SIG-M5 (cell line): ENCODE measurements at regions not wholly inside any gene's neighbourhood (a gene's known extent, or its start where the extent isn't known, plus 50 kb on each side); places are given as distances from the start of the nearest gene placed in this dataset.
"Not testable (repeated sequence)": the region's sequence is repeated elsewhere in the genome, so short reads cannot be mapped to it uniquely, and the experiment has no call there.

ENCODE experiments used
- DNase-seq: peaks from one replicate; lab custom pipeline; 2025; lab: John Stamatoyannopoulos, UW

DNA sequence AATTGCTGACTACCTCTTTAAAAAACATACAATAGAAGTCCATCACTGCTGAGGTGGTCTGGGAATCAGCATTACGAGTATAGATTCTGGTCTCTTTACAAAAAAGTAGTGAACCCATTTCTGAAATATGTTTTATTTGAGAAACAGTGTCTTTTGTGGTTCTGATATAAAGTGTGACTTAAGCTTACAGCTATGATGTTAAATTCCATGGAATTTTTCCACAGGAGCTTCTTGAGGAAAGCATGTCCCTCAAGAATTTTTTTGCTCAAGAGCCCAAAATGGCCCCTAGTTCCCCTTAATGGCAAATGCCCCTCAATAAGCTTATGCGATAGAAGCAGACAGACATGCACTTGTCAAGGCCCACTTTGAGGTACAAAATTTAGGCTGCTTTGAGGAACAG, 265.7 kb downstream of the FAM170A start:
- DNase-seq, result no peak

DNA sequence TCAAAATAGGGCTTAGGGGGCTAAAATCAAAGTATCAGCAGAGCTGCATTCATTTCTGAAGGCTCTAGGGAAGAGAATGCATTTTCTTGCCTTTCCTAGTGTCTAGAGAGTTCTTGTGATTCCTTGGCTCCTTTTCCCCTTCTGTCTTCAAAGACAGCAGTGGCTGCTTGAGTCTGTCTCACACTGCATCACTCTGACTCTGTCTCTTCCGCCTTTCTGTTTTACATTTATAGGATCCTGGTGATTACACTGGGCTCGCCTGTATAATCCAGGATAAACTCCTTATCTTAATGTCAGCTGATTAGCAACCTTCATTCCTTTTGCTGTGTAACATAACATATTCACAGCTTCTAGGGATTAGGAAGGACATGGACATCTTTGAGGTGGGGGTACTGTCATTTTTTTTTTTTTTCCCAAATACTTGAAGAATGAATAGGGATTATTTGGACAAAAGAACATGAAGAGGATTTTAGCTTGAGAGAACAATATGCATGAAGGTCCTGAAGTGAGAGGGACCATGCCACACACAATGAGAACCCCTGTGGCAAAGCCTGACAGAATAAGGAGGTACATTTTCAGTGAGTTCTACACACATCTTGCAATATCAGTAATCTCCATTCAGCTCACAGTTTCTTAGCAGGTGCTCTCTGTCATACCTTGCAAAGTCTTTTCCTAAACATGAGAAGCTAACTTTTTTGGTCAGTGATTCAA, 267.6 kb downstream of the FAM170A start:
- DNase-seq, result no peak

DNA sequence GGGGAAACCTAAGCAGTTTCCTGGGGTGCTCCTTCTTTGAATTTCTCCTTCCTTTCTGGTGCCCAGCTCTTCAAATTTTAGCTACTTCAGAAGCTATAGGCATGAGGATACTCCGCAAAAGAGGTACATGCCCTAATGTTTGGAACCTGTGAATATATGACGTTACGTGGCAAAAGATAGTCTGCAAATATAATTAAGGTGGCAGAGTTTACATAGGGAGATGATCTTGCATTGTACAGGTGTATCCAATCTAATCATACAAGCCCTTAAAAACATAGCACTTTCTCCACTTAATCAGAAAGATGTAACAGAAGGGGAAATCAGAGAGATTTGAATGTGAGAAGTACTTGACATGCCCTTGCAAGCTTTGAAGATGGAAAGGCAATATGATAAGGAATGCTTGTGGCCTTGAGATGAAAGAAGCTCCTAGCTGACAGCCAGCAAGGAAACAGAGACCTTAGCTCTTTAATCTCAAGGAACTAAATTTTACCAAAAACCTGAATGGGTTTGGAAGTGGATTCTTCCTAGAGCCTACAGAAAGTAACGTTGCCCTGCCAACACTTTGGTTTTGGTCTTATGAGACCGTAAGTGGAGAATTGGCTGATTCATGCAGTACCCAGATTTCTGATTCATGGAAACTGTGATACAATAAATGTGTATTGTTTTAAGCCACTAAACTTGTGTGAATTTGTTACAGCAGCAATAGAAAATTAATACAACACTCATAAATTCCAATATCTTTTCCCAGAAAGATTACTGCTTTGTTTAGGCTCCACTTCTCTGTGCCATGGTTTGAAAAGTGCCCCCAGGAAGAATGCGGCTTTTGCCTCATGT, 268.4 kb downstream of the FAM170A start:
- no peak for DNase-seq

DNA sequence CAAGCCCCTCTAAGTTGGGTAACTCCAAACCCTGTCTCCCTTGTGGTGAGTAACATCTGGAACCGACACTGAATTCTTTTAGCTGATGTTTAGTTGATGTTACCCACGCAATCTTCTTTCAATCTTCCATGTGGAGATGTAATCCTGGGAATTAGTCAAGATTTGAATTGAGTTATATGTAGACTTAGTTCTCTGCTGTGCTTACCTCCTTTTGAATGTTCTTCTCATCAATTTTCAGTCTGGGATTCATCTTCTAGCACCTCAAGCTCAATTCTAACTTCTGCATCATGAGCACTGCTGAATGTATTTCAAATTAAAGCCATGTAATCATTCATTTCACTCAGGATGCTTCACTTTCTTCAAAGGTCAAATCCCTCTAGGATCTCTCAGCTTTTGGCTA, 270.6 kb downstream of the FAM170A start:
- no peak for DNase-seq

DNA sequence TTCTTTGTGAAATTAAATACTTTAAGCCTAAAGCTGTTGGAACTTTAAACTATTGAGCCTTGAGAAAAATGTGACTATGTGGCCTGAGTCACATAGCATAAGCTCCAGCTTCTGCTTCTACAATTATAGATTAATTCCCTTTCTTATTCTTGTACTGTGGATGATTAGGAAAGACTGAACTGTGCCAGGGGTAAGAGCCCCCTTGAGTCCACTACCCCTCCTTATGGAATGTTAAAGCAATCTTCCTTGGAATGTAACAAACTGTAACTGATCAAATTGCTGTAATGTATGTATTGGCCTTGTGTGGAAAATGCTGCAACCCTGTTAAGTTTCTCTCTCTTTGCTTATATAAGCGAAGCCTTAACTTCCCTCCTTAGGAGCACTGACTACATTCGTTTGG, 273.2 kb downstream of the FAM170A start:
- no peak for DNase-seq

DNA sequence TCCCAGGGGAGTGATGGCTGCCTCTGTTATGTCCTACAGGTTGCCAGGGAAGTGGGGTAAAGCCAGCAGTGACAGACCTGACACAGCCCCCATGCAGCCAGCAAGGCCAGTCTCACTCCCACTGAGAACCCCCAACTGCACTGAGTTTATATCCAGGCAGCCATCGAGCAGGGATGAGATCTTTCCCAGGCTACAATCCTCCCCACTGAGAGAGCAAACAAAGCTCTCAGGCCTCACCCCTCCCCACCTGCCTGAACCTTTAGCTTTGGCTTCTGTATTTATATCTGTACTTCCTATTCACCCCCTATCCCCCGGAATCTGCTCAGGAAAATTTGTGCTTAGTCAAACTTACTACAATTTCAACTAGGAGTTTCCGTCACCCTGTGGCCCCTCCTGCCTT, 284.1 kb downstream of the FAM170A start:
- no peak for DNase-seq

DNA sequence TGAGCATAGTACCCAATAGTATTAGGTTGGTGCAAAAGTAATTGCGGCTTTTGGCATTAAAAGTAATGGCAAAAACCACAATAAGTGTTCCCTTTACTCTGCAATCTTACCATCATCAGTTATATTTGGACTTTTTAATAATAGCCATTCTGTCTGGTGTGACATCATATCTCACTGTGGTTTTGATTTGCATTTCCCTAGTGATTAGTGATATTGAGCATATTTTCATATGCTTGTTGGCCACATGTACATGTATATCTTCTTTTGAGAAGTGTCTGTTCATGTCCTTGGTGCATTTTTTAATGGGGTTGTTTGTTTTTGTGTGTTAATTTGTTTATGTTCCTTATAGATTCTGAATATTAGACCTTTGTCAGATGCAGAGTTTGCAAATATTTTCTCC, 289.9 kb downstream of the FAM170A start:
- no peak for DNase-seq

DNA sequence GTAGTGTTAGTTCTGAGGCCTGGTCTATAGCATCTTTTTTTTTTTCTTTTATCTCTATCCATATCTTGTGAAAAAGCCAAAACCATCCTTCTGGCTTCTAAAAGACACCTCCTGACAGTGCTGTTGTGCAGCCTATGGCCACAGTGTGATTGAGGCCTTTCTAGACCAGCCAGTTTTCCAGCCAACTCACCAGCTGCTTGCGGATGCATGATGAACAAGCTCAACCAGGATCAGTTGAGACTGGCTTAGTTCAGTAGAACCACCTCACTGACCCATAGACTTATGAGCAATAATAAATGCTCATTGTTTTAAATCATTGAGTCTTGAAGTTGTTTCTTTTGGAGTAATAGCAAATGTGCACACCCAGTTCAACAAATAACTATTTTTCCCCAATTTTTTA, 296.9 kb downstream of the FAM170A start:
- no peak for DNase-seq

DNA sequence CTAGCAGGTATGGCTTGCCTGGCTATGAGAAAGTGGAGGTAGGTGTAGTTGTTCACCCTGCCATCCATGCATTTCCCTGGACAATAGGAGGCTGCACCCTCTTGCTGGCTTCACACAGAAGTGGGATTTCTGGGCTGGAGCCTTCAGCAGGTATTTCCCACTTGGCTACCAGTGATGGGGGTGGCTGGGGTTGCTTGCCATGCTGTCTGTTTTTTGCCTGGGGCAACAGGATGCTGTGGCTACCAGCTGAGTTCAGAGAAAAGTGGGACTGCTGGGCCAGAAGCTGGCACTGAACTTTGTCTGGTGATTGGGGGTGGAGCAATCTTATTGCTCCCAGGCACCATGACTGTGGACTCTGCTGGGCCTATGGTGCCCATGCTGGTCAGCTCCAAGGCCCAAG, 299.6 kb downstream of the FAM170A start:
- DNase-seq, result no peak

DNA sequence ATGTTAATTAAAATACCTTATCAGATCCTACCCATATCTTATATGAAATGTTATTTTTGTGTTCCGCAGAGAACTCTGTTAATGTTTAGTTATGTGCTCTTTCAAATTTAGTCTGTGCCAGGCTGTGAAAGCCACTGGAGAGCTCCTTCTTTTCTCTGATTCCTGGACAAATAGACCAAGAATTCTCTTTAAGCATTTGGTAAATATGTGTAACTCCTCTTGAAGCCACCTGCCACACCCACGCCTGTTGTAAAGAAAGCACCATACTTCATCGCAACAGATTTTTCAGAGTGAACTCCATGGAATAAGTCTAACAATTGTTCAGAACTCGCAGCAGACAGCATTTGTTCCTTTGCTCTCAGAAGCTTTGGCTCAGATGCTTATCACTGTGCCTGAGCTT, 301.1 kb downstream of the FAM170A start:
- no peak for DNase-seq

DNA sequence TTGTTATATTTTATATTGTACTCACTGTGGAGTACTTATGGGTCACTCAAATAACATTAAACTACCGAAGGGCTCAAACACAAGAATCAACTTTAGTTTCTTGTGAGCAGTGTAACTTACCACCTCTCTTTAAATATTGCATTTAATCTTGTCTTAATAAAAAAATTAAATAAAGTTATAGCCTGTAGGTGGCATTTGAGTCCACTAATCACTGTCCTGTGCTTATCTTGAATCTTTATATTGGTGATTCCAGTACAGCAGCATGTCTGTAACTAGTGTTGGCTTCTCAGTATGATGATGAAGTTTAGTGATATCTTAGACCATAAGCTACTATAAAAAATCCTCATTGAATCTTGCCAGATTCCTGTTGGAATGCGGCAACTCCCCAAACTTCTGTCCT, 313.8 kb downstream of the FAM170A start:
- DNase-seq, result no peak

DNA sequence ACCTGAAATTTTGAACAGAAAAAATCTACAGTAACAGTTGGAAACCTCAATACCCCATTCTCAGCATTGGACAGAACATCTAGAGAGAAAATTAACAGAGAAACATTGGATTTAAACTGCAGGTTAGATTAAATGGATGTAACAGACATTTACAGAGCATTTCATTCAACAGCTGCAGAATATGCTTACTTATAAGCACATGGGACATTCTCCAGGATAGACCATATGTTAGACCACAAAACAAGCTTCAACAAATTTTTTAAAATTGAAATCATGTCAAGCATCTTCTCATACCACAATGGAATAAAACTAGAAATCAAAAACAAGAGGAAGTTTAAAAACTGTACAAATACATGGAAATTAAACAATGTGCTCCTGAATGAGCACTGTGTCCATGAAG, 316.3 kb downstream of the FAM170A start:
- DNase-seq, result no peak

DNA sequence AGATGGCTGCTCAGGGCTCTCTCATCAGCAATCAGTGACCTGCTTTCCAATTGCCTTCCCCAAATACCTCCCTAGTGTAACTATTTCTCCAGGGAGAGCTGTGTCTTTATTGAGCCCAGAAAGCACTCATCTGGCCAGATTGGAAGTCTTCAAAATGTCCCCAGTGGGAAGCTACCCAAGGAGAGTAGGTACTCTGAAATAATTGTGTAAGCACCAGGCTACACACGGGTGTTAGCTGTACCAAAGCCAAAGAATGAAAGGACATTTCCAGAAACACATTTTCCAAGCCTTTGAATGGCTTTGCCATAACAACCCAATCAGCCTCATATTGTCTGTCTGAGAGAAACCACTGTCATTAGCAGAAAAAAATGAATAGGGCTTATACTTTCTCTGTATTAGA, 318.8 kb downstream of the FAM170A start:
- no peak for DNase-seq

DNA sequence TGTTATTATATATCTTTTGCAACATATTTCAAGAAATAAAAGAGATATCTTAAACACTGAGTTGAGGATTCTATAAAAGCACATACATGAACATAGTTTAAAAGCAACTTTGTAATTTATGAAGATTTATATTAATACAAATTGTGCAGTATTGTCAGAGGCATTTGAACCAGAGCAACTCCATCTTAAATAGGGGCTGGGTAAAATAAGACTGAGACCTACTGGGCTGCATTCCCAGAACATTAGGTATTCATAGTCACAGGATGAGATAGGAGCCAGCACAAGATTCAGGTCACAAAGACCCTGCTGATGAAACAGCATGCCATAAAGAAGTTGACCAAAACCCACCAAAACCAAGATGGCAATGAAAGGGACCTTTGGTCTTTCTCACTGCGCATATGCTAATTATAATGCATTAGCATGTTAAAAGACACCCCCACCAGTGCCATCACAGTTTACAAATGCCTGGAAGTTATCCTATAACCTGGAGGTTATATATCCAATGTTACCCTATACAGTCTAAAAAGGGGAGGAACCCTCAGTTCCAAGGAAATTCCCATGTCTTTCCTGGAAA, 320.2 kb downstream of the FAM170A start:
- DNase-seq, result no peak

DNA sequence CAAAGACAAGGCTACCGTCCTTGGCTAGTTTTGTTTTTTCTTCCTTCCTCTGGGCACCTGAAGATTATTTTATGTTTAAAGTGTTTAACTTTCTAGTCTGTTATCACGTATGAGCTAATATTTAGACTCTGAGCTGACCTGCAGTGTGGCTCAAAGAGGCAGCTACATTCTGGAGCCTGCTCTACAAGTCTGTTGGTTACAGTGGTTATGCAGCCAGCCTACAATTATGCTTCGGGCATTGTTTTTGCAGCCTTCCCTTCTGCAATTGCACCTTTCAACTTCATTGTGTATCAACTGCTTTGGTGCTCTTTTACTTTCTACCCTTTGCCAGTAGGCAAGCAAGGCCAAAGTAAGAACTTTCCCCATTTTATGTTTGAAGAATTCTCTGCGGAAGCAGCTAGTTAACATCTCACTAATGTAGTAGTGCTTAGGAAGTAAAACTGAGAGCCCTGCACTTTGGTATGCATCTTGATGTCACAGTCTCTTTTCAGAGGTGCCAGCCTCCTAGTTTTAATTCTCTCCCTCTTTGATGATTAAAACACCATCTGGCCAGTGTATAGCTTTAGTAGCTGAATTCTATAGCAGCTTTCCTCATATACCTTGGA, 322.1 kb downstream of the FAM170A start:
- DNase-seq, result no peak

DNA sequence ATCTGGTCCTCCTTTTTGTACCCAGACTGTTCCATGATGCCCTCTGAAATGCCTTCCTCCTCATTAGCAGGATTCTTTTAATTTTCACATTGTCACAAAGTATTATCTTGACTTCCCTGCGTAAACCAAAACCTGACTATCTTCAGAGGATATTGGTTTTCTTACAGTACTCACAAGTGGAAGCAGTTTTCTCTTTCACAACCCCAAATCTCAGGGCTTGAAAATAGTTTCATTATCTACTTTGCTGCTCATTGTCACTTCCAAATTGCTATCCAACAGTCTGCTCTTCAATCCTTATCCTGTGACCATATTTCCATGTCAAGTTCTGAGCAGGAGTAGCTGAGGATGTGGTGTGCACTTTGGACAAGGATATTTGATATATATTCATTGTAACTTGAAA, 324.1 kb downstream of the FAM170A start:
- DNase-seq, result no peak

DNA sequence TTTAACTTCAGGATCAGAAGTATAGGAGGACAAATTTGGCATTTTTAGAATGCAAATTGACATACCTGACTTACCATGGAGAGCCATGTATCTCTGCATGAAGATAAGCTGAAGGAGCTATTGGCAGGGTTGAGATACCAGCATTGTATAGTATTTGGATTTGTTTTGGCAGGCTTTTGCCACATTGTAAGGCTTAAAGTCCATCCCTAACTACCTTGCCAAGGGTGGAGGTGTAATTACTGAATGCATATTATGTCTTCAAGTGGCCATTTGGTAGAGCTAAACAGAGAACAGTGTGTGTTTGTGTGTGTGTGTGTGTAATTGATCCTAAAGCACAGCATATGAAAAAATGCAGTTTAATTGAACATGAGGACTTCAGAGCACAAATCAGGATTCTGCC, 324.7 kb downstream of the FAM170A start:
- DNase-seq, result no peak

DNA sequence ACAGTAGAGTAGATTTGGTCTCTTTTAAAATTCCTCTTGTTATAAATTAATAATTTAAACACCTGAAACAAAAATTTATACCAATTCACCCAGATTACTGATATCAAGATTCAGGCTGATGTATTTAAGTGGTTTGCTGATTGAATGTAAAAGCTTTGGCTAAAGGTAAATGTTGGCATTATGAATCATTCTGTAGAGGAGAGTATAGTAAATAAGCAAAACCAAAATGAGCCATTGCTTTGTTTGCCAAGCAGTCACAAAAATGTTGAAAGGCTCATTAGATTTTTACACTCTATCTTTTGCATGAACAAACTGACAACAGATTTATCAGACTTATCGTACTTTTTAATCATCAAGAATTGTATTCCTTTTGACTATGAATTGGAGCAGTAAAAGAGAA, 332.6 kb downstream of the FAM170A start:
- DNase-seq, result no peak

DNA sequence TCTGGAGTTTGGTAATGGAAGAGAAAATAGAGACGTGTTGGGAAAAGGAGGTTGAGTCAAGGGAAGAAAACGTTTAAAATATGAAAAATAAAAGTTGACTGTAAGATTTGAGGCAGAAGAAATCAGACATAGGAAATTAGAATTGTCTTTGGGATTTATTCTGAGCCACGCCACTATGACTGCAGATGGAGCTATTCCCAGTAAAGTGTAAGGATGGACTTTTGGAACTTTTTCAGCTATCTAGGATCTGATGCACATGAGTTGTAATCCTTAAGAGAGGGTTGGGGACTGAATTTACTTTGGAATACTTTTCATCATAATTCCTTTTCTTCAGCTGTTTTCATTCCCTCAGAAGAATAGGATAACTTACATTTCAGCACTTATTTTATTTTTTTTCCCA, 336.7 kb downstream of the FAM170A start:
- no peak for DNase-seq

DNA sequence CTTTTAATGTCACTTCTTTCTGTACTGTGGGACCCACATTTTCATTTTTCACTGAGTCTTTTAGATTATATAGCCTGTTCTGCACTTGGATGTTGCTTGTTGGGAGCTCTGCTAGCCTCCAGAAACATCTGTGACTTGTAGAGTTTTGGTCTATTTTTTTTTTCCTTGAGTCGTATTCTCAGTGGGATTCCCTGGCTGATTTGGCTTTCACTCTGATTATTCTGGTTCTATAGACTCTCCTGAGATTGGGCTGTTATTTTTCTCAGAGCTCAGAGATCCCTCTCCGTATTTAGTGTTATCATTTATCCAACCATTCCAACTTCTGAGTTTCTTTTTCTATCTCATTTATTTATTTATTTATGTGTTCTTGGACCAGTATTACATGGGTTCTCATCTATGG, 339.3 kb downstream of the FAM170A start:
- no peak for DNase-seq

DNA sequence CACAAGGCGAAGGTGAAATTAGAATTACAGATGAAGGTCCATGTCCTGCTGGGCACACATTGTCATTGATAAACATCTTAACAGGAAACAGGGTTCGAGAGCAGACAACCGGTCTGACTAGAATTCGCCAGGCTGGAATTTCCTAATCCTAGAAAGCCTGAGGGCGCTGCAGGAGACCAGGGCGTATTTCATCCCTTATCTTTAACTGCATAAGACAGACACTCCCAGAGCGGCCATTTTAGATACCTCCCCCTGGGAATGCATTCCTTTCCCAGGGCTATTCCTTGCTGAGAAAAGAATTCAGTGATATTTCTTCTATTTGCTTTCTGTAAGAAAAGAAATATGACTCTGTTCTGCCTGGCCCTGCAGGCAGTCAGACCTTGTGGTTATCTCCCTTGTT, 357.7 kb downstream of the FAM170A start:
- not testable (repeated sequence) for DNase-seq

DNA sequence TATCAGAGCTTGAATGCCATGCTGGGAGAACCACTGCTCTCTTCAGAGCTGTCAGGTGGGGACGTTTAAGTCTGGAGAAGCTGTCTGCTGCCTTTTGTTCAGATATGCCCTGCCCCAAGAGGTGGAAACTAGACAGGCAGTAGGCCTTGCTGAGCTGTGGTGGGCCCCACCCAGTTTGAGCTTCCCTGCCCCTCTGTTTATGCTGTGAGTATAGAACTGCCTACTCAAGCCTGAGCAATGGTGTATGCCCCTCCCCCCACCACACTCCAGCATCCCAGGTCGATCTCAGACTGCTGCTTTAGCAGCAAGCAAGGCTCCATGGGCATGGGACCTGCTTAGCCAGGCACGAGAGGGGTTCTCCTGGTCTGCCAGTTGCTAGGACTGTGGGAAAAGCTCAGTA, 362.3 kb downstream of the FAM170A start:
- no peak for DNase-seq

DNA sequence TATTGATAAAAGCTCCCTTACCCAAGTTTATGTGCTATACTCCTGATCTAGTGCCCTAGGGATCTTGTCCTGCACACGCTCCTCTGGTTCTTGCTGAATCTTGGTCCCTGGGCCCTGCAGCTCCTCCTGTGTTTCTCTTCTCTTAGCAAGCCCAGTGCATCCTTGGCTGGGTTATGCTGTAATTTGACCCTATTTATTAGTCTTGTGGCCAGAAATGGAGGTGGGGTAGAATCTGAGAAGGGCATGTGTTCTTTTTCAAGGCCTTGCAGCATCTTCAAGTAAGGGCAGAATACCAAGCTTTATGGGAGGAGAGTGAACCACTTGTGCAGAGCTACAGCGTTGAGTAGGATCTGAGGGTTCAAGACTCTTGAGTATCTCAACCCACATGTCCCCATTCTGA, 366.8 kb downstream of the FAM170A start:
- DNase-seq, result no peak
